ENCODE measurements at regions not wholly inside any gene's neighbourhood (a gene's known extent, or its start where the extent isn't known, plus 50 kb on each side); places are given as distances from the start of the nearest gene placed in this dataset.

- Histone ChIP-seq H3K27me3 (ENCODE audit: control insufficient read depth in 2 of 2, insufficient read depth in 2 of 2, low read length in 2 of 2) (no peaks in the 10 kb centered on the region), H3K4me3 (replicated peaks in 1 of 3; ENCODE audit: insufficient read depth in 1 of 3, low read depth in 1 of 3, low read length in 3 of 3) (no peak overlapping the region), H3K36me3 (ENCODE audit: control insufficient read depth in 2 of 2, extremely low read depth in 1 of 2, insufficient read depth in 2 of 2, low read length in 2 of 2) (no peaks in the 10 kb centered on the region), H4K20me1 (replicated peaks; ENCODE audit: control insufficient read depth, extremely low read depth, insufficient read depth, low read length) (no peaks in the 10 kb centered on the region), H3K4me2 (ENCODE audit: insufficient read depth, low read length) (no peak overlapping the region), H3K9me1 (replicated peaks; ENCODE audit: control insufficient read depth, extremely low read depth, insufficient read depth, low read length) (no peaks in the 10 kb centered on the region), H3K9ac (replicated peaks; ENCODE audit: extremely low read depth, insufficient read depth, low read length) (no peak overlapping the region), H3K9me3 (replicated peaks; ENCODE audit: control insufficient read depth, insufficient read depth, low read length) (no peaks in the 10 kb centered on the region), H2AFZ (ENCODE audit: low read depth, low read length) (no peak overlapping the region), H3K79me2 (ENCODE audit: control insufficient read depth, insufficient read depth, low read length) (no peaks in the 10 kb centered on the region), H3K4me1 (ENCODE audit: control insufficient read depth, extremely low read depth, insufficient read depth, low read length) (no peaks in the 10 kb centered on the region), H3K27ac (ENCODE audit: insufficient read depth, low read depth, low read length) (no peak overlapping the region)
- no peak for DNase-seq (ENCODE audit: low read depth, low spot score)
- intact Hi-C loops (cut with micrococcal nuclease): no loop called here
- BruUV-seq (replicated peaks): no TSS peak
- dilution Hi-C loops (cut with MboI; ENCODE audit: extremely low pct_ligation_motif_present, low sequenced_read_pairs): no loop called here
- CTCF ChIA-PET: no interaction called here
- POLR2A ChIA-PET: no interaction called here
- no peak for FAIRE-seq
- TF ChIP-seq GATA2 (IDR thresholded peaks at IDR 0.05; ENCODE audit: insufficient read depth, insufficient read length, low read depth, low read length) (no peak), POLR2A (IDR thresholded peaks at IDR 0.05; ENCODE audit: low read depth, low read length) (no peak), POLR2AphosphoS5 (IDR thresholded peaks at IDR 0.05; ENCODE audit: insufficient read depth, low read depth, low read length) (no peak), MYC (IDR thresholded peaks at IDR 0.05; ENCODE audit: low read depth, low read length) (no peak), JUN (IDR thresholded peaks at IDR 0.05; ENCODE audit: borderline replicate concordance, insufficient read depth, insufficient read length, low read depth) (no peak)
- TF ChIP-seq, protein P1, sequence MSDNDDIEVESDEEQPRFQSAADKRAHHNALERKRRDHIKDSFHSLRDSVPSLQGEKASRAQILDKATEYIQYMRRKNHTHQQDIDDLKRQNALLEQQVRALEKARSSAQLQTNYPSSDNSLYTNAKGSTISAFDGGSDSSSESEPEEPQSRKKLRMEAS (IDR thresholded peaks at IDR 0.05; ENCODE audit: insufficient read depth, insufficient read length): no peak
Measured at GRCh38 chr4:29540439-29541102, 1179.6 kb upstream of the PCDH7 start.

DNA sequence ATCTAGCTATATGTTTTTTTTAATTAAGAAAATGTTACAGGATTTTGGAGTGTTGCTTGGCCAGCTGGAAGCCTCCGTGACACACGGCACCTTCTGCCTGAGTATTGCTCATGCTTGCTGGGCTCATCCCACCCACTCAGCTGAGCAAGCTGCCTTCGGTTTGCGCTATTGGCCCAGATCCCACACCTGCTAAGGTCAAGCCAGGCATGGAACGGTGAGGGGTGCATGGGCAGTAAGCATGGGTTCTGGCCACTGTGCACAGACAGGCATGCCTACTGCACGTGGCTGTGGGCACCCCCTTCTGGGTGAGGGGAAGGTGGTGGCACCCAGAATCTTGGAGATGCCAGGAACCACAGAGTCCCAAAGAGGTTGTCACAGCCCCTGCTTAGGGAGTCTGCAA, 1178.4 kb upstream of the PCDH7 start:
- H3K27ac ChIP-seq (ENCODE audit: insufficient read depth, low read depth, low read length): no peak overlapping the region
- TF ChIP-seq POLR2AphosphoS5 (IDR thresholded peaks at IDR 0.05; ENCODE audit: insufficient read depth, low read depth, low read length) (no peak), JUN (IDR thresholded peaks at IDR 0.05; ENCODE audit: borderline replicate concordance, insufficient read depth, insufficient read length, low read depth) (no peak), GATA2 (IDR thresholded peaks at IDR 0.05; ENCODE audit: insufficient read depth, insufficient read length, low read depth, low read length) (no peak), FOS (IDR thresholded peaks at IDR 0.05; ENCODE audit: borderline replicate concordance, insufficient read depth, low read length) (no peak), MYC (IDR thresholded peaks at IDR 0.05; ENCODE audit: low read depth, low read length) (no peak), EZH2 (IDR thresholded peaks at IDR 0.05; ENCODE audit: borderline replicate concordance, low read depth, low read length, severe bottlenecking) (no peak), POLR2A (IDR thresholded peaks at IDR 0.05; ENCODE audit: low read depth, low read length) (no peak)
- TF ChIP-seq, protein P2, sequence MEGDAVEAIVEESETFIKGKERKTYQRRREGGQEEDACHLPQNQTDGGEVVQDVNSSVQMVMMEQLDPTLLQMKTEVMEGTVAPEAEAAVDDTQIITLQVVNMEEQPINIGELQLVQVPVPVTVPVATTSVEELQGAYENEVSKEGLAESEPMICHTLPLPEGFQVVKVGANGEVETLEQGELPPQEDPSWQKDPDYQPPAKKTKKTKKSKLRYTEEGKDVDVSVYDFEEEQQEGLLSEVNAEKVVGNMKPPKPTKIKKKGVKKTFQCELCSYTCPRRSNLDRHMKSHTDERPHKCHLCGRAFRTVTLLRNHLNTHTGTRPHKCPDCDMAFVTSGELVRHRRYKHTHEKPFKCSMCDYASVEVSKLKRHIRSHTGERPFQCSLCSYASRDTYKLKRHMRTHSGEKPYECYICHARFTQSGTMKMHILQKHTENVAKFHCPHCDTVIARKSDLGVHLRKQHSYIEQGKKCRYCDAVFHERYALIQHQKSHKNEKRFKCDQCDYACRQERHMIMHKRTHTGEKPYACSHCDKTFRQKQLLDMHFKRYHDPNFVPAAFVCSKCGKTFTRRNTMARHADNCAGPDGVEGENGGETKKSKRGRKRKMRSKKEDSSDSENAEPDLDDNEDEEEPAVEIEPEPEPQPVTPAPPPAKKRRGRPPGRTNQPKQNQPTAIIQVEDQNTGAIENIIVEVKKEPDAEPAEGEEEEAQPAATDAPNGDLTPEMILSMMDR (IDR thresholded peaks at IDR 0.05; ENCODE audit: extremely low read depth in 1 of 2, insufficient read depth in 1 of 2, low read depth in 1 of 2, low read length in 2 of 2): no peak
- TF ChIP-seq, protein P1 (IDR thresholded peaks at IDR 0.05; ENCODE audit: insufficient read depth, insufficient read length): no peak
- no peaks in the 10 kb centered on the region for H4K20me1 ChIP-seq (replicated peaks; ENCODE audit: control insufficient read depth, extremely low read depth, insufficient read depth, low read length)
- no TSS peak for BruUV-seq (replicated peaks)
- CTCF ChIA-PET: no interaction called here
- no peak overlapping the region for H3K4me2 ChIP-seq (ENCODE audit: insufficient read depth, low read length)
- H3K36me3 ChIP-seq (ENCODE audit: control insufficient read depth in 2 of 2, extremely low read depth in 1 of 2, insufficient read depth in 2 of 2, low read length in 2 of 2): no peaks in the 10 kb centered on the region
- dilution Hi-C loops (cut with MboI; ENCODE audit: extremely low pct_ligation_motif_present, low sequenced_read_pairs) (no loop called here), intact Hi-C loops (cut with micrococcal nuclease) (no loop called here)
- H3K9me3 ChIP-seq (replicated peaks; ENCODE audit: control insufficient read depth, insufficient read depth, low read length): no peaks in the 10 kb centered on the region
- H3K9ac ChIP-seq (replicated peaks; ENCODE audit: extremely low read depth, insufficient read depth, low read length): no peak overlapping the region
- no peak for DNase-seq (ENCODE audit: low read depth, low spot score)
- H3K4me3 ChIP-seq (replicated peaks in 1 of 3; ENCODE audit: insufficient read depth in 1 of 3, low read depth in 1 of 3, low read length in 3 of 3): no peak overlapping the region
- H3K79me2 ChIP-seq (ENCODE audit: control insufficient read depth, insufficient read depth, low read length): no peaks in the 10 kb centered on the region
- POLR2A ChIA-PET: no interaction called here
- no peaks in the 10 kb centered on the region for H3K9me1 ChIP-seq (replicated peaks; ENCODE audit: control insufficient read depth, extremely low read depth, insufficient read depth, low read length)
- no peaks in the 10 kb centered on the region for H3K4me1 ChIP-seq (ENCODE audit: control insufficient read depth, extremely low read depth, insufficient read depth, low read length)
- no peak for FAIRE-seq
- no peaks in the 10 kb centered on the region for H3K27me3 ChIP-seq (ENCODE audit: control insufficient read depth in 2 of 2, insufficient read depth in 2 of 2, low read length in 2 of 2)
- H2AFZ ChIP-seq (ENCODE audit: low read depth, low read length): no peak overlapping the region

All from endothelial cell of umbilical vein (primary cell).